ENCODE measurements at regions not wholly inside any gene's neighbourhood (a gene's known extent, or its start where the extent isn't known, plus 50 kb on each side); places are given as distances from the start of the nearest gene placed in this dataset.

GRCh38 chr9:81372628-81373191 lies 316.6 kb downstream of the TLE1 start:
- no peak for DNase-seq (ENCODE audit: low read depth, low spot score)
- TF ChIP-seq CTCF (IDR thresholded peaks at IDR 0.05; ENCODE audit: insufficient read depth, low read length, missing control alignments): no peak
- CTCF ChIA-PET: no interaction called here
- no peak overlapping the region for H3K4me3 ChIP-seq (ENCODE audit: low read depth, low read length)
- POLR2A ChIA-PET: no interaction called here

GRCh38 chr9:81371824-81372223 lies 317.5 kb downstream of the TLE1 start:
- ChIA-PET POLR2A (no interaction called here), CTCF (no interaction called here)
- no peak for TF ChIP-seq CTCF (IDR thresholded peaks at IDR 0.05; ENCODE audit: insufficient read depth, low read length, missing control alignments)
- DNase-seq (ENCODE audit: low read depth, low spot score): no peak
- H3K4me3 ChIP-seq (ENCODE audit: low read depth, low read length): no peak overlapping the region

- H3K4me3 ChIP-seq (ENCODE audit: low read depth, low read length): no peak overlapping the region
- ChIA-PET CTCF (no interaction called here), POLR2A (no interaction called here)
- no peak for TF ChIP-seq CTCF (IDR thresholded peaks at IDR 0.05; ENCODE audit: insufficient read depth, low read length, missing control alignments)
- no peak for DNase-seq (ENCODE audit: low read depth, low spot score)
Observed at GRCh38 chr9:81370650-81371049, 318.7 kb downstream of the TLE1 start.

- POLR2A ChIA-PET: no interaction called here
- CTCF ChIA-PET: no interaction called here
- no peak for TF ChIP-seq CTCF (IDR thresholded peaks at IDR 0.05; ENCODE audit: insufficient read depth, low read length, missing control alignments)
- no peak for DNase-seq (ENCODE audit: low read depth, low spot score)
- no peak overlapping the region for H3K4me3 ChIP-seq (ENCODE audit: low read depth, low read length)
Observed at GRCh38 chr9:81370096-81370495, 319.3 kb downstream of the TLE1 start.

- CTCF ChIA-PET: interaction anchor here (0.7 kb wide), 1 partner anchor 9 kb away, joined by 3 read pairs; no protein-coding TSS in a partner anchor
- POLR2A ChIA-PET: no interaction called here
- TF ChIP-seq CTCF (IDR thresholded peaks at IDR 0.05; ENCODE audit: insufficient read depth, low read length, missing control alignments): no peak
Observed at GRCh38 chr9:81369121-81369520, 320.2 kb downstream of the TLE1 start.

GRCh38 chr9:81363916-81364480 lies 325.3 kb downstream of the TLE1 start:
- ChIA-PET CTCF (no interaction called here), POLR2A (no interaction called here)

More at GRCh38 chr9:81369121-81369520, 320.2 kb downstream of the TLE1 start:
- no peak for DNase-seq (ENCODE audit: low read depth, low spot score)
- H3K4me3 ChIP-seq (ENCODE audit: low read depth, low read length): no peak overlapping the region

More at GRCh38 chr9:81363916-81364480, 325.3 kb downstream of the TLE1 start:
- H3K4me3 ChIP-seq (ENCODE audit: low read depth, low read length): no peak overlapping the region
- no peak for DNase-seq (ENCODE audit: low read depth, low spot score)
- TF ChIP-seq CTCF (IDR thresholded peaks at IDR 0.05; ENCODE audit: insufficient read depth, low read length, missing control alignments): no peak
